ENCODE measurements at regions not wholly inside any gene's neighbourhood (a gene's known extent, or its start where the extent isn't known, plus 50 kb on each side); places are given as distances from the start of the nearest gene placed in this dataset.

DNA sequence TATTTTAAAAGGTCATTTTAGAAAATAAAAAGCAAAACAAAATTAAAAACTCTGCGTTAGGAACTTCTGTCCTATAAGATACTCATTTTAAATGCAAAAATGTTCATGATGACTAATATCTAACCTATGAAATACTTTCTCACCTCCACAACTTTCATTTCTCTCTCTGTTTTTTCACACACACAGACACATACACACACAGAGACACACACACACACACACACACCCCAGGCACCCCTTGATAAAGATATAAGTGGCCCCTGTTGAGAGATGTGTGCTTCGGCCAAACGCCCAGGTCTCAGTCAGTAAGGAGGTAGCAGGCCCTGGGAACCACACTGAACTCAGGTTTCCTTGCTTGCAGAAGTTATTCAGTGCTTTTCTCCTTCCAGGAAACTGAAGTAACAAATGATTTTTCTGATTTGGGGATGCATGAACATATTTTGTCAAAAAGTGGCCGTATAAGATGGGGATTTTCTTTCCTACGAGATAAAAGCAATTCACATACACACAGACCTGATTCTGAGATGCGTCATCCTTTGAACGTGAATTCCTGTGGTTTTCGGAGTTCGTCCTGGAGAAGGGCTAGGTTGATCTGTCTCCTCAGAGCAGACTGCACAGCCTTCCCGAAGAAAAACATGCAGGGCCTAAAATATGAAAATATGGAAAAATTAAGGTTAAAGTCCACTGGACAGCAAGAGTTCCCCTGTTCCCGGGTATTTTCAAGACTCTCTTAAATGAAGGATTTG, 306.8 kb upstream of the FOXQ1 start:
- no peak for TF ChIP-seq POLR2A (IDR thresholded peaks at IDR 0.05)
- TF ChIP-seq, protein P1, sequence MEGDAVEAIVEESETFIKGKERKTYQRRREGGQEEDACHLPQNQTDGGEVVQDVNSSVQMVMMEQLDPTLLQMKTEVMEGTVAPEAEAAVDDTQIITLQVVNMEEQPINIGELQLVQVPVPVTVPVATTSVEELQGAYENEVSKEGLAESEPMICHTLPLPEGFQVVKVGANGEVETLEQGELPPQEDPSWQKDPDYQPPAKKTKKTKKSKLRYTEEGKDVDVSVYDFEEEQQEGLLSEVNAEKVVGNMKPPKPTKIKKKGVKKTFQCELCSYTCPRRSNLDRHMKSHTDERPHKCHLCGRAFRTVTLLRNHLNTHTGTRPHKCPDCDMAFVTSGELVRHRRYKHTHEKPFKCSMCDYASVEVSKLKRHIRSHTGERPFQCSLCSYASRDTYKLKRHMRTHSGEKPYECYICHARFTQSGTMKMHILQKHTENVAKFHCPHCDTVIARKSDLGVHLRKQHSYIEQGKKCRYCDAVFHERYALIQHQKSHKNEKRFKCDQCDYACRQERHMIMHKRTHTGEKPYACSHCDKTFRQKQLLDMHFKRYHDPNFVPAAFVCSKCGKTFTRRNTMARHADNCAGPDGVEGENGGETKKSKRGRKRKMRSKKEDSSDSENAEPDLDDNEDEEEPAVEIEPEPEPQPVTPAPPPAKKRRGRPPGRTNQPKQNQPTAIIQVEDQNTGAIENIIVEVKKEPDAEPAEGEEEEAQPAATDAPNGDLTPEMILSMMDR (IDR thresholded peaks at IDR 0.05): no peak

All from tibial nerve (tissue), 3 donors.